A549 (cell line): ENCODE measurements at regions not wholly inside any gene's neighbourhood (a gene's known extent, or its start where the extent isn't known, plus 50 kb on each side); places are given as distances from the start of the nearest gene placed in this dataset.

ENCODE experiments used
- EP300 ChIP-seq, 2 experiments: fragments of >200 bp; sonication (Bioruptor Twin); formaldehyde crosslinking; IDR thresholded peaks; 2 replicates in 1 of 2; 3 replicates in 1 of 2; pipeline ENCODE4 v1.6.1; 2016 to 2017
- KDM5A ChIP-seq: fragments of 200-600 bp; sonication (generic); IDR thresholded peaks from 2 replicates; pipeline ENCODE4 v1.6.1; 2016; ENCODE audit warnings: antibody characterized with exemption, mild to moderate bottlenecking
- RCOR1 ChIP-seq: fragments of 150-350 bp; IDR thresholded peaks from 2 replicates; pipeline ENCODE4 v1.6.1; 2014; ENCODE audit warnings: antibody characterized with exemption, low read length, low read depth
- SMC3 ChIP-seq: fragments of >200 bp; sonication (Bioruptor Twin); formaldehyde crosslinking; IDR thresholded peaks from 3 replicates; pipeline ENCODE4 v1.6.1; 2018; ENCODE audit warnings: inconsistent platforms
- TF ChIP-seq, protein P1 (sequence below): fragments of >200 bp; sonication (Bioruptor Twin); formaldehyde crosslinking; IDR thresholded peaks from 3 replicates; pipeline ENCODE4 v1.5.1; 2016
- TF ChIP-seq, protein P2 (sequence below): fragments of 150-350 bp; IDR thresholded peaks from 2 replicates; pipeline ENCODE4 v1.6.1; 2014; ENCODE audit warnings: low read depth, mild to moderate bottlenecking, low read length

DNA sequence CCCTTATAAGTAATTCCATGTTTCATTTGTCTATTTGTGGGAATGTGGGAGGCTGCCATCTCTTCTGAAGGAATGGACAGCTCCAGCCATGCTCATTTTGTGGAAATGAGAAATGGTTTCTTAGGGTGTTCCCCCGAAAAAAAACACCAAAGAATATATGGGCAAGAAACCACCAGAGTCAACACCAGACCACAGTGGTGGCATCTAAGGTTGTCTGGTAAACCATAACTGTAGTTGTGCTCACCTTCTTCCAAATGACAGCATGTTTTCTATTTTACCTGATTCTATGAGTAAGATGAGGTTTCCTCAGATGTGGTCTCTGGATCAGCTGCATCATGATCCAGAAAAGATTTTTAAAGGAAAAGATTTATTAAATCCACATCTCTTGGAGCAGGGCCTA is 217.0 kb upstream of the C2CD4B start:
- TF ChIP-seq, protein P1, sequence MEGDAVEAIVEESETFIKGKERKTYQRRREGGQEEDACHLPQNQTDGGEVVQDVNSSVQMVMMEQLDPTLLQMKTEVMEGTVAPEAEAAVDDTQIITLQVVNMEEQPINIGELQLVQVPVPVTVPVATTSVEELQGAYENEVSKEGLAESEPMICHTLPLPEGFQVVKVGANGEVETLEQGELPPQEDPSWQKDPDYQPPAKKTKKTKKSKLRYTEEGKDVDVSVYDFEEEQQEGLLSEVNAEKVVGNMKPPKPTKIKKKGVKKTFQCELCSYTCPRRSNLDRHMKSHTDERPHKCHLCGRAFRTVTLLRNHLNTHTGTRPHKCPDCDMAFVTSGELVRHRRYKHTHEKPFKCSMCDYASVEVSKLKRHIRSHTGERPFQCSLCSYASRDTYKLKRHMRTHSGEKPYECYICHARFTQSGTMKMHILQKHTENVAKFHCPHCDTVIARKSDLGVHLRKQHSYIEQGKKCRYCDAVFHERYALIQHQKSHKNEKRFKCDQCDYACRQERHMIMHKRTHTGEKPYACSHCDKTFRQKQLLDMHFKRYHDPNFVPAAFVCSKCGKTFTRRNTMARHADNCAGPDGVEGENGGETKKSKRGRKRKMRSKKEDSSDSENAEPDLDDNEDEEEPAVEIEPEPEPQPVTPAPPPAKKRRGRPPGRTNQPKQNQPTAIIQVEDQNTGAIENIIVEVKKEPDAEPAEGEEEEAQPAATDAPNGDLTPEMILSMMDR = no peak
- TF ChIP-seq, protein P2, sequence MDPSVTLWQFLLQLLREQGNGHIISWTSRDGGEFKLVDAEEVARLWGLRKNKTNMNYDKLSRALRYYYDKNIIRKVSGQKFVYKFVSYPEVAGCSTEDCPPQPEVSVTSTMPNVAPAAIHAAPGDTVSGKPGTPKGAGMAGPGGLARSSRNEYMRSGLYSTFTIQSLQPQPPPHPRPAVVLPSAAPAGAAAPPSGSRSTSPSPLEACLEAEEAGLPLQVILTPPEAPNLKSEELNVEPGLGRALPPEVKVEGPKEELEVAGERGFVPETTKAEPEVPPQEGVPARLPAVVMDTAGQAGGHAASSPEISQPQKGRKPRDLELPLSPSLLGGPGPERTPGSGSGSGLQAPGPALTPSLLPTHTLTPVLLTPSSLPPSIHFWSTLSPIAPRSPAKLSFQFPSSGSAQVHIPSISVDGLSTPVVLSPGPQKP = no peak
- TF ChIP-seq KDM5A = no peak
- no peak for TF ChIP-seq RCOR1
- no peak for TF ChIP-seq EP300 (IDR thresholded peaks at IDR 0.05)
- TF ChIP-seq SMC3 = no peak
